ENCODE measurements at regions not wholly inside any gene's neighbourhood (a gene's known extent, or its start where the extent isn't known, plus 50 kb on each side); places are given as distances from the start of the nearest gene placed in this dataset.

GRCh38 chr10:30238836-30239235 is 110.2 kb downstream of the MTPAP start:
- H3K9me3 ChIP-seq = no peaks in the 10 kb centered on the region
- no peak overlapping the region for H3K27ac ChIP-seq
- intact Hi-C loops (cut with DNase I) = no loop called here
- no peaks in the 10 kb centered on the region for H3K27me3 ChIP-seq
- no peaks in the 10 kb centered on the region for H3K36me3 ChIP-seq
- no peak overlapping the region for H3K4me3 ChIP-seq
- DNase-seq (no peak), ATAC-seq (no peak)
- H3K4me1 ChIP-seq = peaks cover 0 to 4% of the 10 kb centered on the region in 2 donors
- TF ChIP-seq, protein P1, sequence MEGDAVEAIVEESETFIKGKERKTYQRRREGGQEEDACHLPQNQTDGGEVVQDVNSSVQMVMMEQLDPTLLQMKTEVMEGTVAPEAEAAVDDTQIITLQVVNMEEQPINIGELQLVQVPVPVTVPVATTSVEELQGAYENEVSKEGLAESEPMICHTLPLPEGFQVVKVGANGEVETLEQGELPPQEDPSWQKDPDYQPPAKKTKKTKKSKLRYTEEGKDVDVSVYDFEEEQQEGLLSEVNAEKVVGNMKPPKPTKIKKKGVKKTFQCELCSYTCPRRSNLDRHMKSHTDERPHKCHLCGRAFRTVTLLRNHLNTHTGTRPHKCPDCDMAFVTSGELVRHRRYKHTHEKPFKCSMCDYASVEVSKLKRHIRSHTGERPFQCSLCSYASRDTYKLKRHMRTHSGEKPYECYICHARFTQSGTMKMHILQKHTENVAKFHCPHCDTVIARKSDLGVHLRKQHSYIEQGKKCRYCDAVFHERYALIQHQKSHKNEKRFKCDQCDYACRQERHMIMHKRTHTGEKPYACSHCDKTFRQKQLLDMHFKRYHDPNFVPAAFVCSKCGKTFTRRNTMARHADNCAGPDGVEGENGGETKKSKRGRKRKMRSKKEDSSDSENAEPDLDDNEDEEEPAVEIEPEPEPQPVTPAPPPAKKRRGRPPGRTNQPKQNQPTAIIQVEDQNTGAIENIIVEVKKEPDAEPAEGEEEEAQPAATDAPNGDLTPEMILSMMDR (IDR thresholded peaks at IDR 0.05) = no peak

GRCh38 chr10:30233186-30233959 is 115.7 kb downstream of the MTPAP start:
- H3K36me3 ChIP-seq = no peaks in the 10 kb centered on the region
- no peak overlapping the region for H3K4me3 ChIP-seq
- no peaks in the 10 kb centered on the region for H3K4me1 ChIP-seq
- TF ChIP-seq, protein P1 (IDR thresholded peaks at IDR 0.05) = no peak
- H3K27me3 ChIP-seq = no peaks in the 10 kb centered on the region
- intact Hi-C loops (cut with DNase I) = no loop called here
- ATAC-seq (no peak), DNase-seq (no peak)
- no peak overlapping the region for H3K27ac ChIP-seq
- H3K9me3 ChIP-seq = no peaks in the 10 kb centered on the region

DNA sequence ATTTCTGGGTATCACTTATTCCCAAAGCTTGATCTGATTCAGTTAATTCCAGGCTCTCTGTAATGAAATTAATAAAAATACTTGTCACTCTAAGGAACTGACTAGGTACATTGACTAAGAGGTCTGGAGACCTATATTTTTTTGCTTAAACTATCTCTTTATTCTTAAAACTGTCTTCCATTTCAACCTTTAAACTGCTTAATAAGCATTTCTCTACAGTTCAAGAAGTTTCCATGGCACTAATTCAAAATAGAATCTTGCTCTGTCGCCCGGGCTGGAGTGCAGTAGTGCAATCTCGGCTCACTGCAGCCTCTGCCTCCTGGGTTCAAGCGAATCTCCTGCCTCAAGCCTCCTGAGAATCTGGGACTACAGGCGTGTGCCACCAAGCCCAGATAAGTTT is 117.4 kb downstream of the MTPAP start:
- TF ChIP-seq, protein P1 (IDR thresholded peaks at IDR 0.05) = no peak
- Histone ChIP-seq H3K27me3 (no peaks in the 10 kb centered on the region), H3K4me3 (no peak overlapping the region), H3K9me3 (no peaks in the 10 kb centered on the region), H3K4me1 (no peaks in the 10 kb centered on the region), H3K36me3 (no peaks in the 10 kb centered on the region), H3K27ac (no peak overlapping the region)
- ATAC-seq (no peak), DNase-seq (no peak)
- intact Hi-C loops (cut with DNase I) = no loop called here

- no peaks in the 10 kb centered on the region for H3K27me3 ChIP-seq
- intact Hi-C loops (cut with DNase I) = no loop called here
- H3K36me3 ChIP-seq = no peaks in the 10 kb centered on the region
- H3K4me3 ChIP-seq = no peak overlapping the region
- TF ChIP-seq, protein P1 (IDR thresholded peaks at IDR 0.05) = no peak
- ATAC-seq (peak; percentile 30), DNase-seq (peak in 1 of 4 donors; percentile 50)
- no peaks in the 10 kb centered on the region for H3K9me3 ChIP-seq
- H3K4me1 ChIP-seq = no peaks in the 10 kb centered on the region
- H3K27ac ChIP-seq = no peak overlapping the region
These were observed 117.9 kb downstream of the MTPAP start for GRCh38 chr10:30231071-30231652.

DNA sequence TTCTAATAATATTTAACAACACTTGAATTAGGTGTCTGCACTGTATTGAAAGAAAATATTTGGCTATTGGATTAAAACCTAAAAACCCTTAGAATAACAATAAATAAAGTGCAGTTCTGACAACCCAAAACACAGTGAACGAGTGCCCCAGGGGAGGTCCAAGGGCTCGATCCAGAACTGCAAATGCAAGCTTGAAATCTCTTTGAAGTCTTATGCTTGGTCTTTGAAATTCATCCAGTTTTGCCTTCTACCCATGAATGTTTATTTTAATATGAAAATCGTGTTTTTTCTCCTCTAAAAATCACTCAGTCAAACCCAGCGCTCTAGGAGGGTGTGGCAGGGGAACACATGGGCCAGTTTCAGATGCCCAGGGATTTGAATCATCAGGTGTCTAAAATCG is 119.5 kb downstream of the MTPAP start:
- H3K27me3 ChIP-seq = no peaks in the 10 kb centered on the region
- no peaks in the 10 kb centered on the region for H3K36me3 ChIP-seq
- DNase-seq (no peak), ATAC-seq (no peak)
- TF ChIP-seq, protein P1 (IDR thresholded peaks at IDR 0.05) = no peak
- no peaks in the 10 kb centered on the region for H3K4me1 ChIP-seq
- intact Hi-C loops (cut with DNase I) = no loop called here
- no peak overlapping the region for H3K27ac ChIP-seq
- H3K4me3 ChIP-seq = no peak overlapping the region
- no peaks in the 10 kb centered on the region for H3K9me3 ChIP-seq
